AG04450 (cell line): ENCODE measurements at regions not wholly inside any gene's neighbourhood (a gene's known extent, or its start where the extent isn't known, plus 50 kb on each side); places are given as distances from the start of the nearest gene placed in this dataset.
"Not testable (repeated sequence)": the region's sequence is repeated elsewhere in the genome, so short reads cannot be mapped to it uniquely, and the experiment has no call there.

Experiments
- CTCF ChIA-PET: fragments of 300-600, 350-600 bp; formaldehyde crosslinking; extraction: SDS; loops from one replicate; lab custom pipeline; 2022; ENCODE audit warnings: antibody characterized with exemption, inconsistent platforms; lab: Charles Lee
- POLR2A ChIA-PET: fragments of 350-600 bp; formaldehyde crosslinking; extraction: SDS; loops from one replicate; lab custom pipeline; 2021; ENCODE audit warnings: antibody characterized with exemption, inconsistent platforms; lab: Yijun Ruan, JAX
- DNase-seq: peaks from one replicate; pipeline ENCODE4 v3.0.0-alpha.2; 2011; ENCODE audit warnings: low read depth, low spot score
- H3K27ac ChIP-seq: one replicate; pipeline ENCODE4 v1.5.1; 2012; ENCODE audit warnings: low read depth, low read length, control low read depth
- H3K27me3 ChIP-seq: one replicate; pipeline ENCODE4 v1.6.0; 2012; ENCODE audit warnings: low read length; ENCODE audit not compliant: control insufficient read depth, insufficient read depth
- H3K4me3 ChIP-seq: 2 replicates; pipeline ENCODE4 v1.5.1; 2011; ENCODE audit warnings: mild to moderate bottlenecking, low read depth, low read length, control low read depth
- H3K9me3 ChIP-seq: 2 replicates; pipeline ENCODE4 v1.5.1; 2012; ENCODE audit warnings: low read length; ENCODE audit not compliant: control insufficient read depth, insufficient read depth
- TF ChIP-seq, protein P1 (sequence below): IDR thresholded peaks from 2 replicates; pipeline ENCODE4 v1.5.1; 2011; ENCODE audit warnings: low read depth, low read length, control low read depth, inconsistent platforms

DNA sequence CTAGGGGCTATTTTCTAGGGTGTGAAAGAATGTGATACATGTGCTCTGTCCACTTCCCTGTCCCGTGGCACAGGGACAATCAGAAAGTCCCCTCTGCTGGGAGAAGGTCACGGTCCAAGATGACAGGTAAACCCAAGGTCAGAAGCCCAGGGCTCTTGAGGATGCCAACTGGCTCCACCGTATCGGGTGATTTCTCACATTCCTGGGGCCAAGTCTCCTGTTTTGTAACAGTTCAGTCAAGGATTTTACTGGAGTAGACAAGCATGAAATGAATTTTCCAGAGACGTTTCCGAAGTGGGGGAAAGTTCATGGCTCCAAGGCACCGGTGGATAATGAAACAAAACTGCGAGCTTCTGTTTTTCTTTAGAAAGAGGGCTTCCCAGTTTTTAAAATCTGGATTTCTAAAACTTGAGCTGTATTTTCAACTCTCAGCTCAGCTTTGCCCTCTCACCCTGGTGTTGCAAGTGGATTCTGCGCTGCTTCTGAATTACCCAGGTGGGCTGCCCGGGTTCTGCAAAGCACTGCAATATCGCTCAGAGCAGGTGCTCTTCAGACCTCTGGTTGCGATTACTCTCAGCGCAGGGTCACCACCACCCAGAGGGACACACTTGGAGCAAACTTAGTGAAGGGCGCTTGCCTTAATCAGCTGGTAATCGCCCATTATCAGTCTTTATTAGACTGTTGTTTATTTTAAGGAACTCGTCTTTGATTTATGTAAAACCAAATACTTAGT, 64.4 kb upstream of the TMEM170B start:
- POLR2A ChIA-PET, result no interaction called here
- TF ChIP-seq, protein P1, sequence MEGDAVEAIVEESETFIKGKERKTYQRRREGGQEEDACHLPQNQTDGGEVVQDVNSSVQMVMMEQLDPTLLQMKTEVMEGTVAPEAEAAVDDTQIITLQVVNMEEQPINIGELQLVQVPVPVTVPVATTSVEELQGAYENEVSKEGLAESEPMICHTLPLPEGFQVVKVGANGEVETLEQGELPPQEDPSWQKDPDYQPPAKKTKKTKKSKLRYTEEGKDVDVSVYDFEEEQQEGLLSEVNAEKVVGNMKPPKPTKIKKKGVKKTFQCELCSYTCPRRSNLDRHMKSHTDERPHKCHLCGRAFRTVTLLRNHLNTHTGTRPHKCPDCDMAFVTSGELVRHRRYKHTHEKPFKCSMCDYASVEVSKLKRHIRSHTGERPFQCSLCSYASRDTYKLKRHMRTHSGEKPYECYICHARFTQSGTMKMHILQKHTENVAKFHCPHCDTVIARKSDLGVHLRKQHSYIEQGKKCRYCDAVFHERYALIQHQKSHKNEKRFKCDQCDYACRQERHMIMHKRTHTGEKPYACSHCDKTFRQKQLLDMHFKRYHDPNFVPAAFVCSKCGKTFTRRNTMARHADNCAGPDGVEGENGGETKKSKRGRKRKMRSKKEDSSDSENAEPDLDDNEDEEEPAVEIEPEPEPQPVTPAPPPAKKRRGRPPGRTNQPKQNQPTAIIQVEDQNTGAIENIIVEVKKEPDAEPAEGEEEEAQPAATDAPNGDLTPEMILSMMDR, result no peak
- Histone ChIP-seq H3K27ac (no peak overlapping the region), H3K27me3 (peaks cover 10% of the 10 kb centered on the region), H3K4me3 (no peak overlapping the region), H3K9me3 (no peaks in the 10 kb centered on the region)
- no peak for DNase-seq
- CTCF ChIA-PET, result interaction anchor here (1.1 to 1.3 kb wide), 2 partner anchors 23 to 301 kb away, joined by 5 read pairs; no protein-coding TSS in a partner anchor

DNA sequence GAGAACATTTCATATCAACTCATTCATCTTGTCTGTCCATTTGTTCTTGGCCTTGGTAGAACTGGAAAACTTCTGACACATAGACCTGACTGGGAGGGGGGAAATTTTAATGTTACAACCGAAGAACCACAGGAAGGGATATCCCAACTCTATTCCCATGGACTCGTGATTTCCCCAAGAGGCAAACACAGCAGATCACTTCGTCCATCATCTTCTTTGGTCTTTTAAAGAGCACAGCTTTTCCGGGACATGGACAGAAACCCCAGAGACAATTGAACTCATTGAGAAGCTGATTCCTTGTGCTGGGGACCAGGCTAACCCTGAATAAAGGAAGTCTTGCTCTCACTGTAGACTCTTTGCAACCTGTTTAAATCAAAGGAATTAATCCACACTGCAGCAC, 66.3 kb upstream of the TMEM170B start:
- no peaks in the 10 kb centered on the region for H3K9me3 ChIP-seq
- POLR2A ChIA-PET, result no interaction called here
- no peak for DNase-seq
- CTCF ChIA-PET, result interaction anchor here (0.6 kb wide), 1 partner anchor 132 kb away, joined by 3 read pairs; no protein-coding TSS in a partner anchor
- H3K27me3 ChIP-seq, result peaks cover 10% of the 10 kb centered on the region
- H3K27ac ChIP-seq, result no peak overlapping the region
- H3K4me3 ChIP-seq, result no peak overlapping the region
- TF ChIP-seq, protein P1, result no peak

DNA sequence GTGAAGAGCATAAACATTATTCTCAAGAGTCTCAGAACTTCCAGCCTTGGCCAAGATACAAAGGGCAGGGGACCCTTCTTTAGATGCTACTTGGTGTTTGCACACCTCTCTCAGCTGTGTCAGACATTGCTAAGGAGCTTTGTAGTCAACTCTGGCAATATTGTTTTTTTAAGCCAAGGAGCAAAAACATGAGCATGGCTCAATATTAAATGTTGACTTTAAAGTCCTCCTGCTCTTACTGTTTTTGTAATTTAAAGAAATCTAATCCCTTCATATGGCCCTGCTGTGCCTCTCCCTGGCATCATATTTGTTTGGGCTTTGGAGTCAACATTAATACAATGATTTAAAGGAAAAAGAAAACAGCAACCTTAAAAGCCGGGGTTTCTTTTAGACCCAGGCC, 67.9 kb upstream of the TMEM170B start:
- DNase-seq, result no peak
- Histone ChIP-seq H3K27ac (no peak overlapping the region), H3K4me3 (no peak overlapping the region), H3K9me3 (no peaks in the 10 kb centered on the region), H3K27me3 (peaks cover 10% of the 10 kb centered on the region)
- TF ChIP-seq, protein P1, result no peak
- CTCF ChIA-PET, result interaction anchor here (1.3 kb wide), 1 partner anchor 37 kb away, joined by 3 read pairs; no protein-coding TSS in a partner anchor
- POLR2A ChIA-PET, result no interaction called here

DNA sequence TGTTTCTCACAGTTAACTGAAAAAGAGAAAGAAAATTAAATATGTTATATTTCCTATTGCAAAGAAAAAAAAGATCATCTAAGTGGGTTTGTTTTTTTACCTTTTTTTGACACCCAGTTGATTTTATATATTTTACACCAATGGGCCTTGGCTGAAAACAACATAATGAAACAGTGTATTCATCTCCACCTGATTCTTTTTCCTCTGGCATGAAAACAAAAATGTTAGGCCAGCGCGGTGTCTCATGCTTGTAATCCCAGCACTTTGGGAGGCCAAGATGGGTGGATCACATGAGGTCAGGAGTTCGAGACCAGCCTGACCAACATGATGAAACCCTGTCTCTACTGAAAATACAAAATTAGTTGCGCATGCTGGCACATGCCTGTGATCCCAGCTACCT, 69.3 kb upstream of the TMEM170B start:
- H3K27ac ChIP-seq, CTCF ChIA-PET, H3K4me3 ChIP-seq, H3K9me3 ChIP-seq, DNase-seq, H3K27me3 ChIP-seq, POLR2A ChIA-PET: not testable (repeated sequence)

DNA sequence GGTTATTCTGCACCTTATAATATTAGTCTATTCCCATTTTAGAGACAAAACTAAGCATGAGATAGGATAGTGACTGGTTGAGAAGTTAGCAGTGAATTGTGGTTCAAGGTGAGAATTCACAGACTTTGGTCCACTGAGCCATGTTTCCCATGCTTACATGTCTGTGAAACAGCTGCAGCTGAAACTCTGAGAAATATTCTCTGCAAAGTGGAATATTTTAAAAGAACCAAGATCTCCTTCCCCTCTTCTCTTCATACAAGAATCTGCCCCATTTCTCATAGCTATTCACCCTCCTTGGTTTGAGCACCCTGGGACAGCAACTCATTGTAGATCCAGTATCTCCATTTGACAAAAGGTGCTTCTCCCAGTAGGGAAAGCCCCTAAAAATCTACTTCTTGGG, 70.2 kb upstream of the TMEM170B start:
- peaks cover 2% of the 10 kb centered on the region for H3K27me3 ChIP-seq
- no peak overlapping the region for H3K4me3 ChIP-seq
- CTCF ChIA-PET, result no interaction called here
- TF ChIP-seq, protein P1, result no peak
- DNase-seq, result no peak
- no peaks in the 10 kb centered on the region for H3K9me3 ChIP-seq
- POLR2A ChIA-PET, result no interaction called here
- H3K27ac ChIP-seq, result no peak overlapping the region
